Thyroid gland (tissue), 4 donors: ENCODE measurements at regions not wholly inside any gene's neighbourhood (a gene's known extent, or its start where the extent isn't known, plus 50 kb on each side); places are given as distances from the start of the nearest gene placed in this dataset.
"Not testable (repeated sequence)": the region's sequence is repeated elsewhere in the genome, so short reads cannot be mapped to it uniquely, and the experiment has no call there.

ENCODE experiments used
- POLR2A ChIP-seq, 2 donors: fragments of 450-650 bp; IDR thresholded peaks; one replicate each; pipeline ENCODE4 v1.6.1; 2017; ENCODE audit warnings: antibody characterized with exemption in 2 of 2, mild to moderate bottlenecking in 2 of 2, moderate library complexity in 1 of 2
- TF ChIP-seq, protein P1 (sequence below), 6 experiments: fragments of 200-600 bp in 3 of 6; fragments of 450-650 bp in 3 of 6; sonication (generic) in 3 of 6; IDR thresholded peaks; one replicate each; pipeline ENCODE4 v1.5.1; 2016 to 2019; ENCODE audit warnings: antibody characterized with exemption in 6 of 6, mild to moderate bottlenecking in 2 of 6, inconsistent platforms in 1 of 6, moderate library complexity in 1 of 6

- TF ChIP-seq, protein P1, sequence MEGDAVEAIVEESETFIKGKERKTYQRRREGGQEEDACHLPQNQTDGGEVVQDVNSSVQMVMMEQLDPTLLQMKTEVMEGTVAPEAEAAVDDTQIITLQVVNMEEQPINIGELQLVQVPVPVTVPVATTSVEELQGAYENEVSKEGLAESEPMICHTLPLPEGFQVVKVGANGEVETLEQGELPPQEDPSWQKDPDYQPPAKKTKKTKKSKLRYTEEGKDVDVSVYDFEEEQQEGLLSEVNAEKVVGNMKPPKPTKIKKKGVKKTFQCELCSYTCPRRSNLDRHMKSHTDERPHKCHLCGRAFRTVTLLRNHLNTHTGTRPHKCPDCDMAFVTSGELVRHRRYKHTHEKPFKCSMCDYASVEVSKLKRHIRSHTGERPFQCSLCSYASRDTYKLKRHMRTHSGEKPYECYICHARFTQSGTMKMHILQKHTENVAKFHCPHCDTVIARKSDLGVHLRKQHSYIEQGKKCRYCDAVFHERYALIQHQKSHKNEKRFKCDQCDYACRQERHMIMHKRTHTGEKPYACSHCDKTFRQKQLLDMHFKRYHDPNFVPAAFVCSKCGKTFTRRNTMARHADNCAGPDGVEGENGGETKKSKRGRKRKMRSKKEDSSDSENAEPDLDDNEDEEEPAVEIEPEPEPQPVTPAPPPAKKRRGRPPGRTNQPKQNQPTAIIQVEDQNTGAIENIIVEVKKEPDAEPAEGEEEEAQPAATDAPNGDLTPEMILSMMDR (IDR thresholded peaks at IDR 0.05) = not testable (repeated sequence)
- not testable (repeated sequence) for TF ChIP-seq POLR2A (IDR thresholded peaks at IDR 0.05)
Observed at GRCh38 chr2:121853149-121853548, 97.7 kb downstream of the TSN start.
